Cardiac fibroblast (primary cell): ENCODE measurements at regions not wholly inside any gene's neighbourhood (a gene's known extent, or its start where the extent isn't known, plus 50 kb on each side); places are given as distances from the start of the nearest gene placed in this dataset.

ENCODE experiments used
- DNase-seq, 2 donors: peaks; one replicate each; pipeline versions ENCODE4 v3.0.0 to v3.0.0-alpha.2; 2010; ENCODE audit warnings: low read depth in 2 of 2
- H3K4me3 ChIP-seq, 2 donors: replicated peaks in 1 of 2; 1 replicate in 1 of 2; 2 replicates in 1 of 2; pipeline ENCODE4 v1.5.1; 2011; ENCODE audit warnings: low read depth in 2 of 2, low read length in 2 of 2, mild to moderate bottlenecking in 2 of 2, moderate library complexity in 1 of 2
- TF ChIP-seq, protein P1 (sequence below): IDR thresholded peaks from one replicate; pipeline ENCODE4 v1.5.1; 2011; ENCODE audit warnings: low read depth, mild to moderate bottlenecking, low read length, inconsistent platforms

DNA sequence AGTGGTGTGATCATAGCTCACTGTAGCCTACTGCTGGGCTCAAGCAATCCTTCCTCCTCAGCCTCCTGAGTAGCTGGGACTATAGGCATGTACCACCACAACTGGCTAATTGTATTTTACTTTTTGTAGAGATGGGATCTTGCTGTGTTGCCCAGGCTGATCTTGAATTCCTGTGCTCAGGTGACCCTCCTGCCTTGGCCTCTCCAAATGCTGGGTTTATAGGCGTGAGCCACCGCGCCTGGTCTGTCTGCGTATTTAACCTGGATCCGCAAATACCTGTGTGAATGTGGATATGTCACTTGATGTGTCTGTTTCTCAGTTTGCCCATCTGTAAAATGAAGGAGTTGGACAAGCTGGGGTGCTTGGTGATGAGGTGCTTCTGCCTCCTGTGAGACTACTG, 123.9 kb downstream of the BAMBI start:
- DNase-seq: no peak
- no peak overlapping the region for H3K4me3 ChIP-seq
- TF ChIP-seq, protein P1, sequence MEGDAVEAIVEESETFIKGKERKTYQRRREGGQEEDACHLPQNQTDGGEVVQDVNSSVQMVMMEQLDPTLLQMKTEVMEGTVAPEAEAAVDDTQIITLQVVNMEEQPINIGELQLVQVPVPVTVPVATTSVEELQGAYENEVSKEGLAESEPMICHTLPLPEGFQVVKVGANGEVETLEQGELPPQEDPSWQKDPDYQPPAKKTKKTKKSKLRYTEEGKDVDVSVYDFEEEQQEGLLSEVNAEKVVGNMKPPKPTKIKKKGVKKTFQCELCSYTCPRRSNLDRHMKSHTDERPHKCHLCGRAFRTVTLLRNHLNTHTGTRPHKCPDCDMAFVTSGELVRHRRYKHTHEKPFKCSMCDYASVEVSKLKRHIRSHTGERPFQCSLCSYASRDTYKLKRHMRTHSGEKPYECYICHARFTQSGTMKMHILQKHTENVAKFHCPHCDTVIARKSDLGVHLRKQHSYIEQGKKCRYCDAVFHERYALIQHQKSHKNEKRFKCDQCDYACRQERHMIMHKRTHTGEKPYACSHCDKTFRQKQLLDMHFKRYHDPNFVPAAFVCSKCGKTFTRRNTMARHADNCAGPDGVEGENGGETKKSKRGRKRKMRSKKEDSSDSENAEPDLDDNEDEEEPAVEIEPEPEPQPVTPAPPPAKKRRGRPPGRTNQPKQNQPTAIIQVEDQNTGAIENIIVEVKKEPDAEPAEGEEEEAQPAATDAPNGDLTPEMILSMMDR: no peak

DNA sequence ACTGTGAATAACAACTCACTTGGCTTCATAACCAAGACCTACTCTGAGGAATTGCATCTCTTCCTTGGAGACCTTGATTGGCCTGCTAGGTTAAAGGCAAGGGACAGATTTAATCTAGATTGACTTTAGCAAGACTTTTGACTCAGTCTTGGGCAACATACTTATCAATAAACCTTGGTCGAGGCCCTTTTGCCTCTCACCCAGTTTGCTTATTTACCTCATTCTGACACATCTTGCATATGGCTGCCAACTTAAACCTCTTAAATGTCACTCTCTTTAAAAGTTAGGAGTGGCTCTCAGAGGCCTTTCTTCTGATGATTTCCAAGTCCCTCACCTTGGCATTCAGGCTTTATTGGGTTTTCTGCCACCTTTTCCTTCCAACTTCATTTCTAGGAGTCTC, 124.5 kb downstream of the BAMBI start:
- no peak overlapping the region for H3K4me3 ChIP-seq
- DNase-seq: no peak
- TF ChIP-seq, protein P1: no peak

DNA sequence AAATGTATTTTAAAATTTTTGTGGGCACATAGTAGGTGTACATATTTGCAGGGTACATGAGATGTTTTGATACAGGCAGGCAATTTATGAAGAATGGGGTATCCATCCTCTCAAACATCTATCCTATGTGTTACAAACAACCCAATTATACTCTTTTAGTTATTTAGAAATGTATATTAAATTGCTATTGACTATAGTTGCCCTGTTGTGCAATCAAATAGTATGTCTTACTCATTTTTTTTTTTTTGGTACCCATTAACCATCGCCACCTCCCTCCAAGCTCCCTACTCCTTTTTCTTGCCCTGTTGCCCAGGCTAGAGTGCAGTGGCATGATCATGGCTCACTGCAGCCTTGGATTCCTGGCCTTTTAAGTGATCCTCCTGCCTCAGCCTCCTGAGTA, 128.1 kb downstream of the BAMBI start:
- no peak for DNase-seq
- TF ChIP-seq, protein P1: no peak

DNA sequence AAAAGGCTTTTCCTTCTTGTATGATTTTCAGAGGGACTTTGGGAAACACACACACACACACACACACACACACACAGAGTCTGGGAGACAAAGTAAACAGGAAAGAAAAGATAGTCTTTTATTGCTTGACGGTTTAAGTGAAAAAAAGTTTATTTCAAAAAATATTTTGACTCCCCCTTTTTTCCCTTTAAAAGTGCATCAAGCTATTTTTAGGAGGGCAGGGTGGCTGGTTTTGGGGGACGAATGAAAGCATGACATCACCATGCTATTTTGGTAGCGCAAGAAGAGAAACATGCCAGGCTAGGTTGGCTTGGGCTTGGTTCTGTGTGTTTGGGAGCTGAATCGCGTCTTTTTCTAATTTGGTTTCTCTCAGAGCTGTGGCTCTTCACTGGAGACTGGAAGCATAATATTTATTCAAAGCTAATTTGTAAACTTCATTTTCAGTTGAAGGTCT, 129.2 kb downstream of the BAMBI start:
- DNase-seq: peak in 1 of 2 donors; percentile 36
- no peak overlapping the region for H3K4me3 ChIP-seq
- TF ChIP-seq, protein P1: no peak

More for the DNA sequence above, 128.1 kb downstream of the BAMBI start:
- no peak overlapping the region for H3K4me3 ChIP-seq

DNA sequence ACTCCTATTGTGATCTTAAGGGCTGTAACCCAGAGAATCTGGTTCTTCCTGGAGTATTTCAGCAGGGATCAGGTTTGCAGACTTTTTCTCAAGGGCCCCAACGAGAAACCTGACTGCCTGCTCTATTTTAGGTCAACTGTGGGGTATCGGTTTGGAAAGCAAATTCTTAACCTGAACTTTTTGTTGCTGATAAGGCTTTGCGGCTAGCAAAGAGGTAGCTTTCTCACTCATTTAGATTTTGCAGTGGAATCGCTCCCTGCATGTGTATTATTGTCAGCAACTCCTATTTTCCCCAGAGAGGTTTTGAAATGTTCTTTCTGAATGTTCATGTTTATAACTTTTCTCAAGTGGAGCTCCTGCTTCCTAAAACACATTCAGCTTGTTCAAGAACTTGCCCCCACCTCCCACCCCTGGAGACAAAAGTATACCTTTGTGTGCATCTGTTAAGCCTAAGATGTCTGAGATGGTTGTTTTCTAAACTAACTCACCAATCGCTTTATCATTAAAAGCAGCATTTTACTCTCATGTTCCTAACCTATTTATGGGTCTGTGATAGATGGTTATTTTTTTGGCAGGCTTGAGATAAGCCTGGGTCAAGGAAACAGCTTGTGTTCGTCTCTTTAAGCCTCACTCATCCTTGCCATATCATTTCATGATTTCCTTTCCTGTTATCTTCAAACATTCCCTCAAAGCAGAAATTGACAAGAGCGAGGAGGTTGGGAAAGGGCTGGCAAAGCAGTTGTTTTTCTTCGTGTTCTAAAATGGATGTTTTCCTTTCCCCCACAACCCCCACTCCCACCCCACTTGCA, 129.8 kb downstream of the BAMBI start:
- peak in 1 of 2 donors; percentile 60 for DNase-seq
- H3K4me3 ChIP-seq: no peak overlapping the region
- TF ChIP-seq, protein P1: no peak

DNA sequence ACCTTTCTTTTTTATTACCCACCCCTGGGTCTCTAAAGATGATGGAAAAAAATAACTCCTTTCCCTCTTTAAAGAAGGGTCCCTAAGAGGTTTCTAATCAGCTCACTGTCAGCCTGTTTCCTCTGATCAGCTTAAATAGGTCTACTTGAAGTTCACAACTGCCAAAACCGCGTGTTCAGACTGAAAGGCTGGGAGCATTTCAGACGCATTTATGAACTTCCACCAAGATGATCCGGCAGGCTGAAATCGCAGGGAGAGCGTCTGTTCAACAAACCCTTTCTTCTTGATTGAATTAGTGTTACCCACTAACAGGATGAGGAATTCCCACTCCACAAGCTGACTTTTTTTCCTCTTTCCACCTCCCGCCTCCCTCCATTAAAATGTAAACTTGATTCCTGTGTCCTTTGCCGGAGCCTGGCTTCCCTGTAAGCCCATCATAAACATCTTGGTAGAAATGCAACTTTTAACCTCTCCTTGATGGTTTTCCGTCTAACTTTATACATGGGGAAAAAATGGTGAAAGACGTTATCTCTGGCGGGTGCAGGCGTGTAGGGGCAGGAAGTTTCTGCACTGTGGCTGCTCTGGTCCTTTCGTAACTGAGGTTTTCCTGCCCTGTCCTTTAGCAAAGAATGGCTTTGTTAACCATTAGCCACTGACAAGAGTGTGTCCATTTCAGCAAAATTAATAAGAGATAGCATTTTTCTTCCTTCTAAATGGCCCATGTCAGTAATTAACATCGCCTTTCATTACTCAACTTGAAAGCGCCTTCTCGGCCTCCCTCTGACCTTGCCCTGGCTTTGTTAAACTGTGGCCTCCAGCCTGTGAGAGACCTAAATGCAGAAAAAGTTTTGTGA, 130.7 kb downstream of the BAMBI start:
- H3K4me3 ChIP-seq: no peak overlapping the region
- peak; percentile 9 to 83 for DNase-seq
- TF ChIP-seq, protein P1: no peak
